GM21717 (cell line): ENCODE measurements at regions not wholly inside any gene's neighbourhood (a gene's known extent, or its start where the extent isn't known, plus 50 kb on each side); places are given as distances from the start of the nearest gene placed in this dataset.

Source experiments
- ATAC-seq: cut with Tn5 transposase; IDR thresholded peaks from one replicate; pipeline ENCODE4 v1.9.1; 2021; ENCODE audit warnings: mild to moderate bottlenecking, moderate library complexity; ENCODE audit not compliant: unreplicated experiment

- ATAC-seq = peak; percentile 56
These were observed 197.2 kb upstream of the ANO3 start for GRCh38 chr11:26134481-26135355.

GRCh38 chr11:26137651-26138050, 194.3 kb upstream of the ANO3 start:
- ATAC-seq = no peak

DNA sequence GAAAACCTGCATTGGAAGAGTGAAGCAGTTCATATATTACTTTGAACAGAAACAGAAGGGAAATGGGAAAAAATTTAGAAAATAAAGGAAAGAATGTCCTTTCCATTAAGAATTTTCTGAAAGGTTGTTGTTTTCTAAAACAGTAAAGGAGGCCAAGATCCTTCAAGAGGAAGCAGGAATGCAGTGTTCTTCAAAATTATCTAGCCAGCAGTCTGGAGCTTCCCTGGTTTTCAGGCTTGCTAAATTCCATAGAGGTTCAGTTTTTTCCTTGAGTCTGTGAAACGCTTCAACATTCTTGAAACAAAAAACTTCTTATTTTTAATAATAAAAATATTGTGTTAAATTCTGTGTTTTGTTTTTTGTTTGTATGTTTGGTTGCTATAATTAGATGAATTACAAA, 189.0 kb upstream of the ANO3 start:
- ATAC-seq = no peak

DNA sequence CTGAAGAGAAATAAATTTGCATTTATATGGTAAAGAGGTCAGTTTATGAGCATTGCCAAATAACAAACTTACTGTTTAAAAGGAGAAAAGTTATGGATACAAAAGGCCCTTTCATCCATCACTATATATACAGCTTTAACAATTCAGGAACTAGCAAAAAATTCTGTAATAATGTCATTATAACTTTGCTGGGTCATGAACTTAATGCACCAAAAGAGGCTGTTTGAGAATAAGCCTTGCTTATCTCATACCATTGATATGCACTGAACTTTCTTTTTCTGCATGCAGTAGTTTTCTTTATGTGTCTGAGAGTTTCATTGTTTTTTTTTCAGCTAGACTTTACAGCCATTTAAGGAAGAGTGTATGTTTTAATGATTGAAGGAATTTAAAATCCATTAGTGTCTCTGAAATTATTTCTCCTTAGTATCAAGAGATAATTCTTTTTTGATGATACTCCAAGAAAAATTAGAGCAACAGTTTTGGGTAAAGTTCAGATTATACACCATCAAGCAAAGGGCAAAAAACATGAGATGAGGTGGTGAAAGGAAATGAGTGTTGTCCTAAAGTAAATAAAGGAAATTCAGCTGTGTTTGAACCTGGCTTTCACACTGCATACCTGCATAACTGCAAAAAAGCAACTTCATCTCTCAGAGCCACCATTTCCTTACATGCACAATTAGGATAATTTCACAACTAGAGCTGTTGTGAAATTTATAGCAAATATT, 188.2 kb upstream of the ANO3 start:
- no peak for ATAC-seq

DNA sequence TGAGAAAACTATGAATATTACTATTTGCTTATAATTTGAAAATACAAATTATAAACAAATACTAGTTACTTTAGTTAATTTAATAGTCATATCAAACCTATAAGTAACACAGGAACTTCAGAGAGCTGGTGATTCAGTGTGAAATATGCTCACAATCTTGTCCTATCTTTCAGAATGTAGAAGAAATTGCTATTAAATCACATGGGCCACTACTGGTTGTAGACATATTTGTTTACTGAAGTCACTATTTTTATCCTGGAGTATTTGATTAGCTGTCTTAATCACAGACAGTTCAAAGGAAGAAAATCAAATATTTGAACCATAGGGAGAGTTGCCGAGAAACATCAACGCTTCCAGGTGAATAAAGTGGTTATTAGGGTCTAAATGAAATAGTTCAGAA, 187.6 kb upstream of the ANO3 start:
- no peak for ATAC-seq

DNA sequence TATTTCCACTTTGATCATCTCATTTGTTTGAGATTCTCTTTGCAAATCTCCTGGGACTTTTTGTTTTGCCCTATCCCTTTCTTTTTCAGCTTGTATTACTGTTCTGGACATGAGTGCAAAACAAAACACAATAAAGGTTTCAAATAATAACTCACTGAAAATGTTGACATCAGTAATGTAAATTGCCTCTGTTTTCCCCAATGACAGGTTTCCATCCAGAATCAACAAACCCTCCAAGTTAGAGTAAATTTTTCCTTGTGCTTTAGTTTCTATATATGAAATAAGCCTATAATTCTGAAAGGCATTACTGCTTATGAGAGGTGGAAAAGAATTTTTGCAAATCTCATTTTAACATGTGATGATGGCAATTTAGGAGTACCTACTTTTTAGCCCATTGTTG, 187.0 kb upstream of the ANO3 start:
- ATAC-seq = no peak

DNA sequence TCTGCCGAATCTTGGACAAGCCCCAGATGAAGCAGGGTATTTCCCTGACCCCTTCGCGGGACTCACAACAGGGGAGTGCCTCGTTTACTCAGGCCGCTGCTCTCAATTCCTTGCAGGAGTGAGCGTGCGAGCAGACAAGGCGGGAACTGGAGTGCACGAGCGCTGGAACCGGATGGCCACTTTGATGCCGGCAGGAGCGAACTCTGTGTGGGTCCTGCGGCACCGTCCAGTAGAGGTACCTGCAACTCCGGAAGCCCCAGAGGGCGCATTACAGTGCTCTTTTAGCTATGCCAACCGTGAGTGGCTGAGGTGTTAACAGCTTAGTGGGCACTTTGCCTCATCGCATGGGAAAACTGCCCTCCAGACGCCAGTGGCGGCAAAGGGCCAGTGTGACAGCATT, 182.3 kb upstream of the ANO3 start:
- no peak for ATAC-seq

- no peak for ATAC-seq
These were observed 181.9 kb upstream of the ANO3 start for GRCh38 chr11:26150031-26150430.

- ATAC-seq = no peak
These were observed 173.7 kb upstream of the ANO3 start for GRCh38 chr11:26158251-26158650.

GRCh38 chr11:26162291-26162690, 169.6 kb upstream of the ANO3 start:
- no peak for ATAC-seq

DNA sequence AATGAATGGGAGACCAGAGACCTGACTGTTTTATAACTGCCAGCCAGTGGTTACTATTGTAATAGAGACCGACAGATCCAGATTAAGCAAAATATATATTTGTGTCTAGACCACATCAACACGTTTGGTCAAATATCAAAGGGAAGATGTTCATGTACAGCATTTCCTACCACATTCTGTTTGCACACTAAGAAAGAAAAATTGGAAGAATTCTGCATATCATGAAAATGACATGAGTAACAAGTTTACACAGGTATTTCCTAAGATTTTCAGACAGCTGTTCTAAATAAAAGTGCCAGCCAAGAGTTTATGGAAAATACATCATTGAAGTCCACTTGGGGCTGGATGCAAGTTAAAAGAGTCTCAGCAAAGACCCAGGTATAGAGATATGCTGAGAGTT, 145.5 kb upstream of the ANO3 start:
- no peak for ATAC-seq

- ATAC-seq = no peak
These were observed 144.3 kb upstream of the ANO3 start for GRCh38 chr11:26187639-26188038.

- ATAC-seq = no peak
These were observed 143.4 kb upstream of the ANO3 start for GRCh38 chr11:26188554-26188953.

DNA sequence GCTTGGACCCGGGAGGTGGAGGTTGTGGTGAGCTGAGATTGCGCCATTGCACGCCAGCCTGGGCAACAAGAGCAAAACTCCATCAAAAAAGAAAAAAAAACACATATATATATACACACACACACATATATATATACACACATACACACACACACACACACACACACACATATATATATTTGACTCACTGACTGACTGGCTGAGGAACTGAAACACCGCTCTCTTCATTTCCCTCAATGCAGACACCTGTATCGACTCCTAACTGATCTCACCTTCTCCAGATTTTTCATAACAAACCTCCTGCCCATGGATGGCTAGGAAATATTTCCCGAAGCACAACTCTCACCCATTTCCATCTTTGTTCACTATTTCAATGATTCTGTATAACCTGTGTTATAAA, 140.7 kb upstream of the ANO3 start:
- no peak for ATAC-seq

DNA sequence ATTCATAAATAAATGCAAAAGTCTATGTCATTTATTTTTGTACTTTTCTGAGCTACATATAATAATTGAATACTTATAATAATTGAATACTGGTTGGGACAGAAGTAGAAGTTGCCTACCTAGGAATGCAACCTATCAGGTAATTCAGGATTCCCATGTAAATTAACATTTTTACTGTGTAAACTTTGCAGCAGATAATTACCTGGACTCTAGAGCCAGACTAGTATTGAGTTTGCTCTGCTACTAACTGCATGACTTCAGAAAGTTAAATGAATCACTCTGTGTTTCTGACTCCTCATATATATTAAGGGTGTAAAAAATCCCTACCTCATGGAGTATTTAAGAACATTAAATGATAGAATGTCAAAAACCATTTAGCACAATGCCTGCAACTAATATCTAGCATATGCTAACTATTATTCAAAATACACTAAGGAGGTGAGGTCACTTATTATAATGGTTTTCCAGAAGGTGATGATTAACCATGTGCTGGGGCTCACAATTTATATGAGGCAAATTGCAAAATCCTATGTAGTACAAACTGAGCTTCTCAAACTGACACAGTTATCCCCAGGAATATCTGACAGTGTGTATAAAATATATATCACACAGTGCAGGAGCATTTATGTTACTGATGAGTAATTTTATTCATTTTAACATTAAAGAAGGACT, 138.1 kb upstream of the ANO3 start:
- no peak for ATAC-seq

GRCh38 chr11:26194881-26195280, 137.0 kb upstream of the ANO3 start:
- no peak for ATAC-seq

- no peak for ATAC-seq
These were observed 133.3 kb upstream of the ANO3 start for GRCh38 chr11:26198532-26199096.

DNA sequence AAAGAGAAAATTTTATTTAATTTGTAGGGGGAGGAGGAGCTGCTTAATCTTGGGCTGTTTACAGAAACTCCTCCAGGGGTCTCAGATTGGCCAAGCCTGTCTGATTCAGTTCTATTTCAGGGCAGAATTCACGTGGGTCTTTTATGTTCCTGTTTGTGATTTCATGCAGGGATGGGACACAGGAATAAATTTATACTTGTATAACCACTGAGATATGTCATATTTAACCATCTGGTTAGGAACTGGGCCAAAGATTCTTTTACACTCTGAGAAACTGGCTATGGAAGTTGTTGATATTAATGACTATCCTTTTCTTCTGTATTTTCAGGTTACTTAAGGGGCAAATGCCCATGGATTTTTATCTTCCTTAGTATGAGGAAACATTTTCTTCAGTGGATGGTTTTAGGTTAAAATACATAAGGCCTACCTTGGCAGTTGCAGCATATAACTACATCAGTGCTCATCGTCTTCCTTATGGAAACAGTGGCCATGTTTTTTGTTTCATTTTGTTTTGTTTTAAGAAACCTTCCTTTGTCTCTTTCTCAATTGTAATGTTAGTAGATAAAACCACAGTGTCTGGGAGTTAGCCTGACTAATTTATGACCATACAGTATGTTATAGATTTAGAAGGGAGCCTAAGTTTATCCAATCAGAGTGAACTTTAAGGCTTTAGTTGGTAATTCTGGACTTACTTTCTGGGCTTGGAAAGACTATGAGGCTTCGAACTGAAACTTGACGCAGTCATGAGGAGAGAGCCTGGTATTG, 132.4 kb upstream of the ANO3 start:
- ATAC-seq = no peak

GRCh38 chr11:26201411-26201810, 130.5 kb upstream of the ANO3 start:
- ATAC-seq = no peak

DNA sequence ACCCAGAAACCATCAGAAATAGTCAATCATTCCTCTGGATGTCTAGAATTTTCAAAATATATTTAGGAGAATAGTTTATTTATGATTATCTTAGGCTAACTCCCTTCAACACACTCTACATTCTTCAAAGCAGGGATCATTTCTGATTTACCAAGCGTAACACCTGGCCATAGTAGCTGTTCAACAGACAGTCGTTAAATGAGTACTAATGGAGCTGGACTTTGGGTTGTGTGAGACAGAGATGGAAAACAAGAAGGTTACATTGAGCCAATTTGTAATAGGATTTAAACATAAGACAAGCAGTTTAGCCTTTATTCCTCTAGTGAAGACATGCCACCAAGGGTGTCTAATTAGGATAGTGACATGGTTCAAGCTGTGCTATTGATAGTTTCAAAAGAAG, 129.2 kb upstream of the ANO3 start:
- no peak for ATAC-seq

DNA sequence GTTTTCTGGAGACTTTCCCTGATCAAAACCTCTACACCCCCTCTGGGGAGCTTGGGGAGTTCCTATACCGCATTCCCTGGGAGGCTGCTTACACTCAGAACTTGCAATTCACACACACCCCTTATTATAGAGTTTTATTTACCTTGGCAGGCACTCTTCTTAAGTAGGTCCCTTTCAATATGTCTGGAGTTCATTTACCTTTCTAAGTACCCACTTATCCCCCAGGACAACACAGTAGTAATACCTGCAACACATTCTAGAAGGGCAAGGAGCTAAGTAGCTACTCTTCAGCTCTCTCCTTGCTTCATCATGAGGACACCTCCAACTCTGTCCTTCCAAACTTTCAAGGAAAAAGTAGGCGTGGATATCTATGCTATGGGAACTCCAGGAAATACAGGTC, 127.8 kb upstream of the ANO3 start:
- ATAC-seq = no peak
